ENCODE measurements at regions not wholly inside any gene's neighbourhood (a gene's known extent, or its start where the extent isn't known, plus 50 kb on each side); places are given as distances from the start of the nearest gene placed in this dataset.

- no peak overlapping the region for H3K27ac ChIP-seq
- ChIA-PET CTCF (no interaction called here), POLR2A (ENCODE audit: low non-redundant PET) (interaction anchor here (0.6 kb wide), 1 partner anchor 153 kb away, joined by 4 read pairs; no protein-coding TSS in a partner anchor)
- DNase-seq (ENCODE audit: low spot score) = no peak
- TF ChIP-seq CTCF (conservative IDR thresholded peaks at IDR 0.05; ENCODE audit: low read depth) = no peak
Observed at GRCh38 chr20:57780398-57780797, 70.6 kb upstream of the PMEPA1 start.

- ChIA-PET POLR2A (ENCODE audit: low non-redundant PET) (no interaction called here), CTCF (interaction anchor here (0.6 kb wide), 2 partner anchors 13 to 377 kb away, joined by 3 to 4 read pairs; no protein-coding TSS in a partner anchor)
- H3K27ac ChIP-seq = no peak overlapping the region
- DNase-seq (ENCODE audit: low spot score) = no peak
- TF ChIP-seq CTCF (conservative IDR thresholded peaks at IDR 0.05; ENCODE audit: low read depth) = no peak
Observed at GRCh38 chr20:57779401-57780003, 69.7 kb upstream of the PMEPA1 start.

- CTCF ChIA-PET = interaction anchor here (0.6 kb wide), 1 partner anchor 1072 kb away, joined by 3 read pairs; no protein-coding TSS in a partner anchor
- POLR2A ChIA-PET (ENCODE audit: low non-redundant PET) = no interaction called here
Observed at GRCh38 chr20:57777911-57778310, 68.1 kb upstream of the PMEPA1 start.

GRCh38 chr20:57774951-57775350, 65.1 kb upstream of the PMEPA1 start:
- POLR2A ChIA-PET (ENCODE audit: low non-redundant PET) = no interaction called here
- no peak for DNase-seq (ENCODE audit: low spot score)
- no peak for TF ChIP-seq CTCF (conservative IDR thresholded peaks at IDR 0.05; ENCODE audit: low read depth)
- CTCF ChIA-PET = no interaction called here
- H3K27ac ChIP-seq = no peak overlapping the region

More at GRCh38 chr20:57777911-57778310, 68.1 kb upstream of the PMEPA1 start:
- H3K27ac ChIP-seq = no peak overlapping the region
- TF ChIP-seq CTCF (conservative IDR thresholded peaks at IDR 0.05; ENCODE audit: low read depth) = no peak
- DNase-seq (ENCODE audit: low spot score) = no peak

GRCh38 chr20:57774111-57774880, 64.5 kb upstream of the PMEPA1 start:
- no peak for DNase-seq (ENCODE audit: low spot score)
- H3K27ac ChIP-seq = no peak overlapping the region
- ChIA-PET CTCF (interaction anchor here (0.8 kb wide), 1 partner anchor 1722 kb away, joined by 4 read pairs; no protein-coding TSS in a partner anchor), POLR2A (ENCODE audit: low non-redundant PET) (no interaction called here)
- no peak for TF ChIP-seq CTCF (conservative IDR thresholded peaks at IDR 0.05; ENCODE audit: low read depth)

- ChIA-PET CTCF (interaction anchor here (0.5 to 1.3 kb wide), 5 partner anchors 8 to 1723 kb away, joined by 3 to 4 read pairs (median 4); no protein-coding TSS in a partner anchor), POLR2A (ENCODE audit: low non-redundant PET) (interaction anchor here (0.7 kb wide), 1 partner anchor 25 kb away, joined by 3 read pairs; no protein-coding TSS in a partner anchor)
- TF ChIP-seq CTCF (conservative IDR thresholded peaks at IDR 0.05; ENCODE audit: low read depth) = no peak
- peak overlapping the region; percentile 78 for H3K27ac ChIP-seq
- DNase-seq (ENCODE audit: low spot score) = no peak
Observed at GRCh38 chr20:57773059-57773815, 63.4 kb upstream of the PMEPA1 start.

Data from RWPE1 (cell line).